ENCODE measurements at regions not wholly inside any gene's neighbourhood (a gene's known extent, or its start where the extent isn't known, plus 50 kb on each side); places are given as distances from the start of the nearest gene placed in this dataset.

GRCh38 chr5:89580976-89581375 lies 698.0 kb upstream of the MEF2C start:
- DNase-seq (ENCODE audit: low read depth) = no peak
- no peak for TF ChIP-seq CTCF (IDR thresholded peaks at IDR 0.05; ENCODE audit: insufficient read depth, low read depth, low read length)
- no peak overlapping the region for H3K4me3 ChIP-seq (ENCODE audit: low read depth, low read length)
- no peaks in the 10 kb centered on the region; the same call in 1 of the 2 replicates for H3K27me3 ChIP-seq (ENCODE audit: control insufficient read depth, insufficient read depth, low read length)
- no peaks in the 10 kb centered on the region for H3K36me3 ChIP-seq (ENCODE audit: control insufficient read depth, insufficient read depth, low read length)
- CTCF ChIA-PET = no interaction called here
- POLR2A ChIA-PET = no interaction called here

- no peak for TF ChIP-seq CTCF (IDR thresholded peaks at IDR 0.05; ENCODE audit: insufficient read depth, low read depth, low read length)
- POLR2A ChIA-PET = no interaction called here
- Histone ChIP-seq H3K36me3 (ENCODE audit: control insufficient read depth, insufficient read depth, low read length) (no peaks in the 10 kb centered on the region), H3K27me3 (ENCODE audit: control insufficient read depth, insufficient read depth, low read length) (no peaks in the 10 kb centered on the region; the same call in 1 of the 2 replicates), H3K4me3 (ENCODE audit: low read depth, low read length) (no peak overlapping the region)
- DNase-seq (ENCODE audit: low read depth) = no peak
- CTCF ChIA-PET = no interaction called here
Observed at GRCh38 chr5:89575319-89575718, 692.3 kb upstream of the MEF2C start.

GRCh38 chr5:89573345-89573744 lies 690.4 kb upstream of the MEF2C start:
- no peak for TF ChIP-seq CTCF (IDR thresholded peaks at IDR 0.05; ENCODE audit: insufficient read depth, low read depth, low read length)
- POLR2A ChIA-PET = no interaction called here
- CTCF ChIA-PET = interaction anchor here (1.2 kb wide), 1 partner anchor 13 kb away, joined by 3 read pairs; no protein-coding TSS in a partner anchor
- DNase-seq (ENCODE audit: low read depth) = no peak
- Histone ChIP-seq H3K4me3 (ENCODE audit: low read depth, low read length) (no peak overlapping the region), H3K27me3 (ENCODE audit: control insufficient read depth, insufficient read depth, low read length) (no peaks in the 10 kb centered on the region; the same call in 1 of the 2 replicates), H3K36me3 (ENCODE audit: control insufficient read depth, insufficient read depth, low read length) (no peaks in the 10 kb centered on the region)

GRCh38 chr5:89572696-89573095 lies 689.7 kb upstream of the MEF2C start:
- H3K36me3 ChIP-seq (ENCODE audit: control insufficient read depth, insufficient read depth, low read length) = no peaks in the 10 kb centered on the region
- TF ChIP-seq CTCF (IDR thresholded peaks at IDR 0.05; ENCODE audit: insufficient read depth, low read depth, low read length) = no peak
- ChIA-PET POLR2A (no interaction called here), CTCF (interaction anchor here (0.6 to 1.2 kb wide), 2 partner anchors 13 to 83 kb away, joined by 3 to 4 read pairs; no protein-coding TSS in a partner anchor)
- no peak for DNase-seq (ENCODE audit: low read depth)
- no peaks in the 10 kb centered on the region for H3K27me3 ChIP-seq (ENCODE audit: control insufficient read depth, insufficient read depth, low read length)
- H3K4me3 ChIP-seq (ENCODE audit: low read depth, low read length) = no peak overlapping the region

- DNase-seq (ENCODE audit: low read depth) = no peak
- ChIA-PET CTCF (no interaction called here), POLR2A (no interaction called here)
- no peaks in the 10 kb centered on the region for H3K27me3 ChIP-seq (ENCODE audit: control insufficient read depth, insufficient read depth, low read length)
- no peak for TF ChIP-seq CTCF (IDR thresholded peaks at IDR 0.05; ENCODE audit: insufficient read depth, low read depth, low read length)
- no peaks in the 10 kb centered on the region for H3K36me3 ChIP-seq (ENCODE audit: control insufficient read depth, insufficient read depth, low read length)
- no peak overlapping the region for H3K4me3 ChIP-seq (ENCODE audit: low read depth, low read length)
Observed at GRCh38 chr5:89570557-89570956, 687.6 kb upstream of the MEF2C start.

Data from BJ (cell line).